ENCODE measurements at regions not wholly inside any gene's neighbourhood (a gene's known extent, or its start where the extent isn't known, plus 50 kb on each side); places are given as distances from the start of the nearest gene placed in this dataset.

DNA sequence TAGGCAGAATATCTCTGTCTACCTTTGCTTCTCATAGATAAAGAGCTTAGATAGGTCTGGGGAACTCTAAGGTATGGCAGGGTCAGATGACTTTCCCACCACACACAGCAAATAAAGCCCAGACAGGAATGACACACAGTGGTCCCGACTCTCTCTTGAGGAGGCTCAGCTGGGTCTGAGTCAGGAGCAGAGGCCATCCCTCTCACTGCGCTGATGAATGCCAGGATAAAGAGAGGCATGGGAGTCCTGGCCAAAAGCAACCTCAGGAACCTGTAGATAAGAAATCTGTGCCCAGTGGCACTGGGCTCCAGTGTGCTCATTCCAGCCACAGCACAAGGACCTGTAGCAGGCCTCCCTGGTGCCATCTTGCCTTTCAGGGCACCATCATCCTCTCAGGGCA, 129.4 kb upstream of the PARP11 start (continued):
- TF ChIP-seq EZH2phosphoT487 (IDR thresholded peaks at IDR 0.05; ENCODE audit: unreplicated experiment) (no peak), STAT1 (IDR thresholded peaks at IDR 0.05; ENCODE audit: unreplicated experiment) (no peak), EZH2 (IDR thresholded peaks at IDR 0.05; ENCODE audit: low read depth, unreplicated experiment) (no peak)

DNA sequence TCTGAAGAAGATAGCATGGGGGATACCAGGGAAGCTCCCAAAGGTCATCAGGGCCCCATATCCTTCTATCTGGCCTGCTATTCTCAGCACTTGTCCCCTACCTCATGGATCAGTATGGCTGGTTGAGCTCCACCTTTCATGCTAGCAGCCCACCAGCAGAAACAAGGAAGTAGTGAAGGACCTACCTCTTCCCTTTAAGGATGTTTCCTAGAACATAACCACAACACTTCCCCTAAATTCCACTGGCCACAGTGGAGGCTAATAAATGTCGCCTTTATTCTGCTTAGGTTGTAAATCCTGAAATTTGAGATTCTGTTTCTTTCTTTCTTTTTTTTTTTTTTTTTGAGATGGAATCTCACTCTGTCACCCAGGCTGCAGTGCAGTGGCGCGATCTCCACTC, 128.6 kb upstream of the PARP11 start:
- no peak overlapping the region for H3K4me3 ChIP-seq
- no peaks in the 10 kb centered on the region for H3K79me2 ChIP-seq (replicated peaks; ENCODE audit: insufficient read depth)
- no peaks in the 10 kb centered on the region for H3F3A ChIP-seq (replicated peaks; ENCODE audit: low read depth)
- H3K9me2 ChIP-seq (ENCODE audit: insufficient read depth) = peaks cover 27% of the 10 kb centered on the region
- Mint-ChIP-seq H3K4me1 (peaks cover 6% of the 10 kb centered on the region), H3K27me3 (ENCODE audit: insufficient read depth, low read depth, poor library complexity) (peaks cover 10% of the 10 kb centered on the region), H3K9me3 (peaks cover 11% of the 10 kb centered on the region; the same call in 2 of the 3 replicates), H3K27ac (no peak overlapping the region), H3K36me3 (ENCODE audit: low read depth) (peaks cover 9% of the 10 kb centered on the region; the same call in 1 of the 3 replicates), H3K4me3 (no peak overlapping the region)
- no peaks in the 10 kb centered on the region for H4K20me1 ChIP-seq (replicated peaks; ENCODE audit: insufficient read depth)
- no peaks in the 10 kb centered on the region for H3K27me3 ChIP-seq (ENCODE audit: insufficient read depth)
- H2AFZ ChIP-seq = no peak overlapping the region
- no peak overlapping the region for H3K27ac ChIP-seq (ENCODE audit: low read depth)
- no peaks in the 10 kb centered on the region; the same call in 1 of the 2 replicates for H3K36me3 ChIP-seq (ENCODE audit: insufficient read depth)
- no peak for ATAC-seq
- TF ChIP-seq, protein P1, sequence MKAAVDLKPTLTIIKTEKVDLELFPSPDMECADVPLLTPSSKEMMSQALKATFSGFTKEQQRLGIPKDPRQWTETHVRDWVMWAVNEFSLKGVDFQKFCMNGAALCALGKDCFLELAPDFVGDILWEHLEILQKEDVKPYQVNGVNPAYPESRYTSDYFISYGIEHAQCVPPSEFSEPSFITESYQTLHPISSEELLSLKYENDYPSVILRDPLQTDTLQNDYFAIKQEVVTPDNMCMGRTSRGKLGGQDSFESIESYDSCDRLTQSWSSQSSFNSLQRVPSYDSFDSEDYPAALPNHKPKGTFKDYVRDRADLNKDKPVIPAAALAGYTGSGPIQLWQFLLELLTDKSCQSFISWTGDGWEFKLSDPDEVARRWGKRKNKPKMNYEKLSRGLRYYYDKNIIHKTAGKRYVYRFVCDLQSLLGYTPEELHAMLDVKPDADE (IDR thresholded peaks at IDR 0.05) = no peak
- TF ChIP-seq POLR2AphosphoS5 (IDR thresholded peaks at IDR 0.05; ENCODE audit: low read depth) (no peak), CREB1 (CRISPR knock-in tag; IDR thresholded peaks at IDR 0.05; ENCODE audit: low read depth) (no peak), NANOG (IDR thresholded peaks at IDR 0.05; ENCODE audit: borderline replicate concordance) (no peak), EZH2phosphoT487 (IDR thresholded peaks at IDR 0.05; ENCODE audit: unreplicated experiment) (no peak), JUNB (IDR thresholded peaks at IDR 0.05; ENCODE audit: unreplicated experiment) (no peak), ZNF114 (CRISPR knock-in tag; IDR thresholded peaks at IDR 0.05) (no peak), STAT1 (IDR thresholded peaks at IDR 0.05; ENCODE audit: unreplicated experiment) (no peak)
- TF ChIP-seq, protein P2, sequence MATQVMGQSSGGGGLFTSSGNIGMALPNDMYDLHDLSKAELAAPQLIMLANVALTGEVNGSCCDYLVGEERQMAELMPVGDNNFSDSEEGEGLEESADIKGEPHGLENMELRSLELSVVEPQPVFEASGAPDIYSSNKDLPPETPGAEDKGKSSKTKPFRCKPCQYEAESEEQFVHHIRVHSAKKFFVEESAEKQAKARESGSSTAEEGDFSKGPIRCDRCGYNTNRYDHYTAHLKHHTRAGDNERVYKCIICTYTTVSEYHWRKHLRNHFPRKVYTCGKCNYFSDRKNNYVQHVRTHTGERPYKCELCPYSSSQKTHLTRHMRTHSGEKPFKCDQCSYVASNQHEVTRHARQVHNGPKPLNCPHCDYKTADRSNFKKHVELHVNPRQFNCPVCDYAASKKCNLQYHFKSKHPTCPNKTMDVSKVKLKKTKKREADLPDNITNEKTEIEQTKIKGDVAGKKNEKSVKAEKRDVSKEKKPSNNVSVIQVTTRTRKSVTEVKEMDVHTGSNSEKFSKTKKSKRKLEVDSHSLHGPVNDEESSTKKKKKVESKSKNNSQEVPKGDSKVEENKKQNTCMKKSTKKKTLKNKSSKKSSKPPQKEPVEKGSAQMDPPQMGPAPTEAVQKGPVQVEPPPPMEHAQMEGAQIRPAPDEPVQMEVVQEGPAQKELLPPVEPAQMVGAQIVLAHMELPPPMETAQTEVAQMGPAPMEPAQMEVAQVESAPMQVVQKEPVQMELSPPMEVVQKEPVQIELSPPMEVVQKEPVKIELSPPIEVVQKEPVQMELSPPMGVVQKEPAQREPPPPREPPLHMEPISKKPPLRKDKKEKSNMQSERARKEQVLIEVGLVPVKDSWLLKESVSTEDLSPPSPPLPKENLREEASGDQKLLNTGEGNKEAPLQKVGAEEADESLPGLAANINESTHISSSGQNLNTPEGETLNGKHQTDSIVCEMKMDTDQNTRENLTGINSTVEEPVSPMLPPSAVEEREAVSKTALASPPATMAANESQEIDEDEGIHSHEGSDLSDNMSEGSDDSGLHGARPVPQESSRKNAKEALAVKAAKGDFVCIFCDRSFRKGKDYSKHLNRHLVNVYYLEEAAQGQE (IDR thresholded peaks at IDR 0.05; ENCODE audit: unreplicated experiment) = no peak
- TF ChIP-seq, protein P3, sequence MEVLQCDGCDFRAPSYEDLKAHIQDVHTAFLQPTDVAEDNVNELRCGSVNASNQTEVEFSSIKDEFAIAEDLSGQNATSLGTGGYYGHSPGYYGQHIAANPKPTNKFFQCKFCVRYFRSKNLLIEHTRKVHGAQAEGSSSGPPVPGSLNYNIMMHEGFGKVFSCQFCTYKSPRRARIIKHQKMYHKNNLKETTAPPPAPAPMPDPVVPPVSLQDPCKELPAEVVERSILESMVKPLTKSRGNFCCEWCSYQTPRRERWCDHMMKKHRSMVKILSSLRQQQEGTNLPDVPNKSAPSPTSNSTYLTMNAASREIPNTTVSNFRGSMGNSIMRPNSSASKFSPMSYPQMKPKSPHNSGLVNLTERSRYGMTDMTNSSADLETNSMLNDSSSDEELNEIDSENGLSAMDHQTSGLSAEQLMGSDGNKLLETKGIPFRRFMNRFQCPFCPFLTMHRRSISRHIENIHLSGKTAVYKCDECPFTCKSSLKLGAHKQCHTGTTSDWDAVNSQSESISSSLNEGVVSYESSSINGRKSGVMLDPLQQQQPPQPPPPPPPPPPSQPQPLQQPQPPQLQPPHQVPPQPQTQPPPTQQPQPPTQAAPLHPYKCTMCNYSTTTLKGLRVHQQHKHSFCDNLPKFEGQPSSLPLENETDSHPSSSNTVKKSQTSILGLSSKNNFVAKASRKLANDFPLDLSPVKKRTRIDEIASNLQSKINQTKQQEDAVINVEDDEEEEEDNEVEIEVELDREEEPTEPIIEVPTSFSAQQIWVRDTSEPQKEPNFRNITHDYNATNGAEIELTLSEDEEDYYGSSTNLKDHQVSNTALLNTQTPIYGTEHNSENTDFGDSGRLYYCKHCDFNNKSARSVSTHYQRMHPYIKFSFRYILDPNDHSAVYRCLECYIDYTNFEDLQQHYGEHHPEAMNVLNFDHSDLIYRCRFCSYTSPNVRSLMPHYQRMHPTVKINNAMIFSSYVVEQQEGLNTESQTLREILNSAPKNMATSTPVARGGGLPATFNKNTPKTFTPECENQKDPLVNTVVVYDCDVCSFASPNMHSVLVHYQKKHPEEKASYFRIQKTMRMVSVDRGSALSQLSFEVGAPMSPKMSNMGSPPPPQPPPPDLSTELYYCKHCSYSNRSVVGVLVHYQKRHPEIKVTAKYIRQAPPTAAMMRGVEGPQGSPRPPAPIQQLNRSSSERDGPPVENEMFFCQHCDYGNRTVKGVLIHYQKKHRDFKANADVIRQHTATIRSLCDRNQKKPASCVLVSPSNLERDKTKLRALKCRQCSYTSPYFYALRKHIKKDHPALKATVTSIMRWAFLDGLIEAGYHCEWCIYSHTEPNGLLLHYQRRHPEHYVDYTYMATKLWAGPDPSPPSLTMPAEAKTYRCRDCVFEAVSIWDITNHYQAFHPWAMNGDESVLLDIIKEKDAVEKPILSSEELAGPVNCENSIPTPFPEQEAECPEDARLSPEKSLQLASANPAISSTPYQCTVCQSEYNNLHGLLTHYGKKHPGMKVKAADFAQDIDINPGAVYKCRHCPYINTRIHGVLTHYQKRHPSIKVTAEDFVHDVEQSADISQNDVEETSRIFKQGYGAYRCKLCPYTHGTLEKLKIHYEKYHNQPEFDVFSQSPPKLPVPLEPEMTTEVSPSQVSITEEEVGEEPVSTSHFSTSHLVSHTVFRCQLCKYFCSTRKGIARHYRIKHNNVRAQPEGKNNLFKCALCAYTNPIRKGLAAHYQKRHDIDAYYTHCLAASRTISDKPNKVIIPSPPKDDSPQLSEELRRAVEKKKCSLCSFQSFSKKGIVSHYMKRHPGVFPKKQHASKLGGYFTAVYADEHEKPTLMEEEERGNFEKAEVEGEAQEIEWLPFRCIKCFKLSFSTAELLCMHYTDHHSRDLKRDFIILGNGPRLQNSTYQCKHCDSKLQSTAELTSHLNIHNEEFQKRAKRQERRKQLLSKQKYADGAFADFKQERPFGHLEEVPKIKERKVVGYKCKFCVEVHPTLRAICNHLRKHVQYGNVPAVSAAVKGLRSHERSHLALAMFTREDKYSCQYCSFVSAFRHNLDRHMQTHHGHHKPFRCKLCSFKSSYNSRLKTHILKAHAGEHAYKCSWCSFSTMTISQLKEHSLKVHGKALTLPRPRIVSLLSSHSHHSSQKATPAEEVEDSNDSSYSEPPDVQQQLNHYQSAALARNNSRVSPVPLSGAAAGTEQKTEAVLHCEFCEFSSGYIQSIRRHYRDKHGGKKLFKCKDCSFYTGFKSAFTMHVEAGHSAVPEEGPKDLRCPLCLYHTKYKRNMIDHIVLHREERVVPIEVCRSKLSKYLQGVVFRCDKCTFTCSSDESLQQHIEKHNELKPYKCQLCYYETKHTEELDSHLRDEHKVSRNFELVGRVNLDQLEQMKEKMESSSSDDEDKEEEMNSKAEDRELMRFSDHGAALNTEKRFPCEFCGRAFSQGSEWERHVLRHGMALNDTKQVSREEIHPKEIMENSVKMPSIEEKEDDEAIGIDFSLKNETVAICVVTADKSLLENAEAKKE (CRISPR knock-in tag; IDR thresholded peaks at IDR 0.05) = no peak
- H3K4me2 ChIP-seq = no peak overlapping the region
- no peak for DNase-seq (ENCODE audit: low spot score)
- no peaks in the 10 kb centered on the region for H3K4me1 ChIP-seq (ENCODE audit: insufficient read depth)

Data from GM23338 (cell line).